WTC11 (cell line): ENCODE measurements at regions not wholly inside any gene's neighbourhood (a gene's known extent, or its start where the extent isn't known, plus 50 kb on each side); places are given as distances from the start of the nearest gene placed in this dataset.

ENCODE experiments used
- ATAC-seq: fragments of 200-7000 bp; cut with Tn5 transposase; 2 replicates; pipeline ENCODE4 v1.10.0; 2021; ENCODE audit warnings: mild to moderate bottlenecking, moderate library complexity
- CTCF ChIA-PET: fragments of 300-600 bp; sonication (Branson Sonifier 250); formaldehyde crosslinking; loops from one replicate; lab custom pipeline; 2021; ENCODE audit warnings: antibody characterized with exemption; lab: Charles Lee
- POLR2A ChIA-PET: fragments of 350-600 bp; sonication (Branson Sonifier 250); formaldehyde crosslinking; loops from one replicate; lab custom pipeline; 2021; ENCODE audit warnings: antibody characterized with exemption; lab: Charles Lee
- DNase-seq: peaks from one replicate; pipeline ENCODE4 v3.0.0; 2021; ENCODE audit warnings: low spot score
- H3K27ac Mint-ChIP-seq: 2 replicates; pipeline ENCODE4 v1.8.0; 2021; ENCODE audit warnings: mixed read lengths
- H3K27me3 Mint-ChIP-seq: 2 replicates; pipeline ENCODE4 v1.8.0; 2021; ENCODE audit warnings: low read depth, mild to moderate bottlenecking, moderate library complexity, mixed read lengths
- H3K36me3 Mint-ChIP-seq: 2 replicates; pipeline ENCODE4 v1.8.0; 2021; ENCODE audit warnings: mixed read lengths
- H3K4me1 Mint-ChIP-seq: 2 replicates; pipeline ENCODE4 v1.8.0; 2022; ENCODE audit warnings: mixed read lengths
- H3K4me3 Mint-ChIP-seq: 2 replicates; pipeline ENCODE4 v1.8.0; 2021; ENCODE audit warnings: mild to moderate bottlenecking, moderate library complexity, mixed read lengths
- H3K9me3 Mint-ChIP-seq: 2 replicates; pipeline ENCODE4 v1.8.0; 2021; ENCODE audit warnings: mixed read lengths
- CBFB ChIP-seq: sonication (generic); formaldehyde crosslinking; IDR thresholded peaks from 2 replicates; pipeline ENCODE4 v1.8.1; 2022; ENCODE audit warnings: mild to moderate bottlenecking, low read depth, missing genetic modification reagents
- FOXJ3 ChIP-seq: sonication (generic); formaldehyde crosslinking; IDR thresholded peaks from 2 replicates; pipeline ENCODE4 v1.9.0; 2021; ENCODE audit warnings: missing genetic modification reagents, mild to moderate bottlenecking, borderline replicate concordance
- FOXP1 ChIP-seq: sonication (generic); formaldehyde crosslinking; IDR thresholded peaks from 2 replicates; pipeline ENCODE4 v1.8.0; 2022; ENCODE audit warnings: missing genetic modification reagents, mild to moderate bottlenecking, moderate library complexity, borderline replicate concordance
- NFE2L1 ChIP-seq: sonication (generic); formaldehyde crosslinking; IDR thresholded peaks from 2 replicates; pipeline ENCODE4 v1.8.1; 2023; ENCODE audit warnings: missing genetic modification reagents
- TEAD1 ChIP-seq: sonication (generic); formaldehyde crosslinking; IDR thresholded peaks from 2 replicates; pipeline ENCODE4 v1.8.0; 2022; ENCODE audit warnings: mild to moderate bottlenecking, missing genetic modification reagents
- TEAD4 ChIP-seq: sonication (generic); formaldehyde crosslinking; IDR thresholded peaks from 2 replicates; pipeline ENCODE4 v1.8.0; 2022; ENCODE audit warnings: mild to moderate bottlenecking, missing genetic modification reagents
- ZNF138 ChIP-seq: sonication (generic); formaldehyde crosslinking; conservative IDR thresholded peaks from 2 replicates; pipeline ENCODE4 v1.8.1; 2022; ENCODE audit warnings: mild to moderate bottlenecking, moderate library complexity, missing genetic modification reagents
- ZNF219 ChIP-seq: sonication (generic); formaldehyde crosslinking; IDR thresholded peaks from 2 replicates; pipeline ENCODE4 v1.8.0; 2023; ENCODE audit warnings: missing genetic modification reagents, mild to moderate bottlenecking, borderline replicate concordance
- ZNF317 ChIP-seq: sonication (generic); formaldehyde crosslinking; IDR thresholded peaks from 2 replicates; pipeline ENCODE4 v1.8.1; 2023; ENCODE audit warnings: low read depth, mild to moderate bottlenecking, moderate library complexity, missing genetic modification reagents, borderline replicate concordance
- TF ChIP-seq, protein P1 (sequence below): sonication (generic); formaldehyde crosslinking; conservative IDR thresholded peaks from 2 replicates; pipeline ENCODE4 v1.8.1; 2023; ENCODE audit warnings: mild to moderate bottlenecking, low read depth, missing genetic modification reagents, moderate library complexity
- TF ChIP-seq, protein P2 (sequence below): sonication (generic); formaldehyde crosslinking; IDR thresholded peaks from 2 replicates; pipeline ENCODE4 v1.8.1; 2022; ENCODE audit warnings: low read depth, mild to moderate bottlenecking, moderate library complexity, missing genetic modification reagents, borderline replicate concordance
- TF ChIP-seq, protein P3 (sequence below): fragments of 250-450 bp; sonication (Bioruptor Pico); IDR thresholded peaks from 2 replicates; pipeline ENCODE4 v2.1.2; 2022; ENCODE audit warnings: mild to moderate bottlenecking, moderate library complexity
- TF ChIP-seq, protein P4 (sequence below): fragments of 250-450 bp; sonication (Bioruptor Pico); IDR thresholded peaks from 2 replicates; pipeline ENCODE4 v1.8.0; 2021; ENCODE audit warnings: mild to moderate bottlenecking

DNA sequence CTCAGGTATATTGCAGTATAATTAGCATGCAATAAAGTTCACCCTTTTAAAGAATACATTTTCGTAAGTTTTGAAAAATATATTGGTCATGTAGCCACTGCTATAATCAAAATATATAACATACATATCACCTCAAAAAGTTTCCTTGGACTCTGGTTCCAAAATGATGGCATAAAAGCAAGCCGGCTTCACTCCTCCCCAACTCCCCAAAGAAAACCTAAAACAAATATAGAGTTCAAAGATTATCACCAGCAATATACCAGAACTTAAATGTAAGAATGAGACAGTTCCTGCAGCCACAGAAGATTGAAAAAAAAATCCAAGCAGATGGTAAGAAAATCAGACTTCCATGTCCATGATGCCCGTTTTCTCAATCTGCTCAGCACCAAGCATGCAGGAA, 104.3 kb downstream of the APIP start:
- ChIA-PET POLR2A (no interaction called here), CTCF (no interaction called here)
- ATAC-seq (no peak), DNase-seq (no peak)
- H3K36me3 Mint-ChIP-seq: peaks cover 26% of the 10 kb centered on the region
- H3K4me3 Mint-ChIP-seq: no peak overlapping the region
- H3K4me1 Mint-ChIP-seq: no peaks in the 10 kb centered on the region
- TF ChIP-seq, protein P1, sequence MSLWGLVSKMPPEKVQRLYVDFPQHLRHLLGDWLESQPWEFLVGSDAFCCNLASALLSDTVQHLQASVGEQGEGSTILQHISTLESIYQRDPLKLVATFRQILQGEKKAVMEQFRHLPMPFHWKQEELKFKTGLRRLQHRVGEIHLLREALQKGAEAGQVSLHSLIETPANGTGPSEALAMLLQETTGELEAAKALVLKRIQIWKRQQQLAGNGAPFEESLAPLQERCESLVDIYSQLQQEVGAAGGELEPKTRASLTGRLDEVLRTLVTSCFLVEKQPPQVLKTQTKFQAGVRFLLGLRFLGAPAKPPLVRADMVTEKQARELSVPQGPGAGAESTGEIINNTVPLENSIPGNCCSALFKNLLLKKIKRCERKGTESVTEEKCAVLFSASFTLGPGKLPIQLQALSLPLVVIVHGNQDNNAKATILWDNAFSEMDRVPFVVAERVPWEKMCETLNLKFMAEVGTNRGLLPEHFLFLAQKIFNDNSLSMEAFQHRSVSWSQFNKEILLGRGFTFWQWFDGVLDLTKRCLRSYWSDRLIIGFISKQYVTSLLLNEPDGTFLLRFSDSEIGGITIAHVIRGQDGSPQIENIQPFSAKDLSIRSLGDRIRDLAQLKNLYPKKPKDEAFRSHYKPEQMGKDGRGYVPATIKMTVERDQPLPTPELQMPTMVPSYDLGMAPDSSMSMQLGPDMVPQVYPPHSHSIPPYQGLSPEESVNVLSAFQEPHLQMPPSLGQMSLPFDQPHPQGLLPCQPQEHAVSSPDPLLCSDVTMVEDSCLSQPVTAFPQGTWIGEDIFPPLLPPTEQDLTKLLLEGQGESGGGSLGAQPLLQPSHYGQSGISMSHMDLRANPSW (CRISPR knock-in tag): no peak
- TF ChIP-seq CBFB (no peak), TEAD1 (CRISPR knock-in tag) (no peak), ZNF317 (CRISPR knock-in tag) (no peak), ZNF219 (CRISPR knock-in tag) (no peak), FOXJ3 (CRISPR knock-in tag) (no peak), FOXP1 (CRISPR knock-in tag) (no peak), NFE2L1 (no peak), TEAD4 (no peak), ZNF138 (no peak)
- TF ChIP-seq, protein P2, sequence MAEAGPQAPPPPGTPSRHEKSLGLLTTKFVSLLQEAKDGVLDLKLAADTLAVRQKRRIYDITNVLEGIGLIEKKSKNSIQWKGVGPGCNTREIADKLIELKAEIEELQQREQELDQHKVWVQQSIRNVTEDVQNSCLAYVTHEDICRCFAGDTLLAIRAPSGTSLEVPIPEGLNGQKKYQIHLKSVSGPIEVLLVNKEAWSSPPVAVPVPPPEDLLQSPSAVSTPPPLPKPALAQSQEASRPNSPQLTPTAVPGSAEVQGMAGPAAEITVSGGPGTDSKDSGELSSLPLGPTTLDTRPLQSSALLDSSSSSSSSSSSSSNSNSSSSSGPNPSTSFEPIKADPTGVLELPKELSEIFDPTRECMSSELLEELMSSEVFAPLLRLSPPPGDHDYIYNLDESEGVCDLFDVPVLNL (CRISPR knock-in tag): no peak
- TF ChIP-seq, protein P3, sequence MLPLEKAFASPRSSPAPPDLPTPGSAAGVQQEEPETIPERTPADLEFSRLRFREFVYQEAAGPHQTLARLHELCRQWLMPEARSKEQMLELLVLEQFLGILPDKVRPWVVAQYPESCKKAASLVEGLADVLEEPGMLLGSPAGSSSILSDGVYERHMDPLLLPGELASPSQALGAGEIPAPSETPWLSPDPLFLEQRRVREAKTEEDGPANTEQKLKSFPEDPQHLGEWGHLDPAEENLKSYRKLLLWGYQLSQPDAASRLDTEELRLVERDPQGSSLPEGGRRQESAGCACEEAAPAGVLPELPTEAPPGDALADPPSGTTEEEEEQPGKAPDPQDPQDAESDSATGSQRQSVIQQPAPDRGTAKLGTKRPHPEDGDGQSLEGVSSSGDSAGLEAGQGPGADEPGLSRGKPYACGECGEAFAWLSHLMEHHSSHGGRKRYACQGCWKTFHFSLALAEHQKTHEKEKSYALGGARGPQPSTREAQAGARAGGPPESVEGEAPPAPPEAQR (CRISPR knock-in tag): no peak
- TF ChIP-seq, all 79 proteins: peak for 0
- no peak overlapping the region for H3K27ac Mint-ChIP-seq
- peaks cover 20% of the 10 kb centered on the region for H3K9me3 Mint-ChIP-seq
- H3K27me3 Mint-ChIP-seq: 0 out of 2 replicates have a peak, but pooled peaks cover 4% of the 10 kb centered on the region

DNA sequence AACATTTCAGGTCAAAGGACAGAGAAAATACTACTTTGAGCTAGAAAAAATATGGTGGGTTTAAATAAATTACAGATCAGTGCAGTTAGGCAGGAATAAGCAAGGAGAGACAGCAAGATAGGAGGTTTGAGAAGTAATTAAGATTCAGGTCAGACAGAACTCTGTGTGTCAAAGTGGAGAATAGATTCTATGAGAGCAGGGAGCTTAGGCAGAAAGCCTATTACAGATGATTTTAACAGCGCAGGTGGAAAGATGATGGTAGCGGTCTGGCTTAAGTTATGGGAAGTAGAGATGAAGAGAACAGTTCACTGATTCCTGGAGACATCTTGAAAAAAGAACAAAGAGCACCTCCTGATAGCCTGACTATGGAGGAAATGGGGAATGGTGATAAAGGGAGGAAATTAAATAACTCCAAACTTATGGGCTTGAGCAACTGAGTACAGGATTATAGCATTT, 106.0 kb downstream of the APIP start:
- H3K4me1 Mint-ChIP-seq: no peaks in the 10 kb centered on the region
- peaks cover 16% of the 10 kb centered on the region for H3K9me3 Mint-ChIP-seq
- TF ChIP-seq, protein P4, sequence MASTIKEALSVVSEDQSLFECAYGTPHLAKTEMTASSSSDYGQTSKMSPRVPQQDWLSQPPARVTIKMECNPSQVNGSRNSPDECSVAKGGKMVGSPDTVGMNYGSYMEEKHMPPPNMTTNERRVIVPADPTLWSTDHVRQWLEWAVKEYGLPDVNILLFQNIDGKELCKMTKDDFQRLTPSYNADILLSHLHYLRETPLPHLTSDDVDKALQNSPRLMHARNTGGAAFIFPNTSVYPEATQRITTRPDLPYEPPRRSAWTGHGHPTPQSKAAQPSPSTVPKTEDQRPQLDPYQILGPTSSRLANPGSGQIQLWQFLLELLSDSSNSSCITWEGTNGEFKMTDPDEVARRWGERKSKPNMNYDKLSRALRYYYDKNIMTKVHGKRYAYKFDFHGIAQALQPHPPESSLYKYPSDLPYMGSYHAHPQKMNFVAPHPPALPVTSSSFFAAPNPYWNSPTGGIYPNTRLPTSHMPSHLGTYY (CRISPR knock-in tag): no peak
- TF ChIP-seq, protein P2 (CRISPR knock-in tag): no peak
- DNase-seq (no peak), ATAC-seq (no peak)
- ChIA-PET CTCF (interaction anchor here (0.9 to 1.5 kb wide), 2 partner anchors 18 to 224 kb away, joined by 3 to 4 read pairs; no protein-coding TSS in a partner anchor), POLR2A (no interaction called here)
- peaks cover 23% of the 10 kb centered on the region for H3K36me3 Mint-ChIP-seq
- 0 out of 2 replicates have a peak, but pooled peaks cover 4% of the 10 kb centered on the region for H3K27me3 Mint-ChIP-seq
- no peak overlapping the region for H3K4me3 Mint-ChIP-seq
- H3K27ac Mint-ChIP-seq: no peak overlapping the region
